K562 (cell line): ENCODE measurements at regions not wholly inside any gene's neighbourhood (a gene's known extent, or its start where the extent isn't known, plus 50 kb on each side); places are given as distances from the start of the nearest gene placed in this dataset.
A peak's percentile ranks its signal among the peaks of the same experiment; 100 is the strongest.
"Not testable (repeated sequence)": the region's sequence is repeated elsewhere in the genome, so short reads cannot be mapped to it uniquely, and the experiment has no call there.

Experiments used
- ATAC-seq: fragments of 200-7000 bp; cut with Tn5 transposase; 3 replicates; pipeline ENCODE4 v1.9.1; 2020; ENCODE audit warnings: moderate library complexity
- BruUV-seq: library from RNA; stranded (reverse); fragments of 400-500 nt; replicated peaks from 2 replicates; lab custom pipeline; 2021; lab: Mats Ljungman, UMichigan
- CTCF ChIA-PET: fragments of 300-600 bp; formaldehyde crosslinking; extraction: SDS; loops from one replicate; lab custom pipeline; 2021; ENCODE audit warnings: low intra/inter-chr PET ratio; lab: Yijun Ruan, JAX
- POLR2A ChIA-PET: fragments of 300-600, 350-650 bp; sonication (Branson Sonifier 250); formaldehyde crosslinking; extraction: SDS; loops from one replicate; lab custom pipeline; 2021; ENCODE audit warnings: antibody characterized with exemption, inconsistent platforms; lab: Yijun Ruan, JAX
- DNase-seq, 4 experiments: peaks; one replicate each; pipeline versions ENCODE4 v3.0.0 to v3.0.0-alpha.2; 2011 to 2018; ENCODE audit warnings: low spot score in 3 of 4, mixed read lengths in 3 of 4; ENCODE audit errors: extremely low read depth in 1 of 4
- FAIRE-seq: peaks from 2 replicates; lab custom pipeline; 2011; peaks lifted over from hg19 to GRCh38; lab: Jason Lieb, UNC
- H2AFZ ChIP-seq: 2 replicates; pipeline ENCODE4 v1.6.0; 2011; ENCODE audit warnings: low read depth, low read length, control low read depth, inconsistent platforms
- H3K27ac ChIP-seq: fragments of 200-600 bp; 3 replicates; pipeline ENCODE4 v1.8.0; 2011; ENCODE audit warnings: low read depth, mild to moderate bottlenecking, control low read depth, inconsistent platforms, low read length, moderate library complexity, mixed read lengths; ENCODE audit errors: extremely low read depth
- H3K27me3 ChIP-seq, 2 experiments: fragments of 300-600 bp in 1 of 2; 2 replicates in 1 of 2; 3 replicates in 1 of 2; pipeline versions ENCODE4 v1.6.0 to v1.8.0; 2011; ENCODE audit warnings: inconsistent platforms in 2 of 2, low read length in 2 of 2, mild to moderate bottlenecking in 1 of 2, mixed read lengths in 1 of 2, moderate library complexity in 1 of 2; ENCODE audit not compliant: control insufficient read depth in 2 of 2, insufficient read depth in 2 of 2
- H3K36me3 ChIP-seq: fragments of 300-600 bp; 3 replicates; pipeline ENCODE4 v1.8.0; 2011; ENCODE audit warnings: mild to moderate bottlenecking, low read length, inconsistent platforms; ENCODE audit not compliant: control insufficient read depth, insufficient read depth
- H3K4me1 ChIP-seq, 2 experiments: fragments of 200-600 bp in 1 of 2; replicated peaks in 1 of 2; 2 replicates in 1 of 2; 3 replicates in 1 of 2; pipeline versions ENCODE4 v1.5.1 to v1.8.0; 2011; ENCODE audit warnings: inconsistent platforms in 2 of 2, low read length in 2 of 2, mild to moderate bottlenecking in 1 of 2, mixed read lengths in 1 of 2, moderate library complexity in 1 of 2; ENCODE audit not compliant: control insufficient read depth in 2 of 2, insufficient read depth in 2 of 2
- H3K4me2 ChIP-seq: 2 replicates; pipeline ENCODE4 v1.6.1; 2011; ENCODE audit warnings: low read length, control low read depth, inconsistent platforms, mixed read lengths; ENCODE audit not compliant: insufficient read depth
- H3K4me3 ChIP-seq: fragments of 200-600 bp; sonication (generic), shearing (Covaris generic); 2 replicates; pipeline ENCODE4 v1.5.1; 2016; ENCODE audit warnings: control low read depth, inconsistent platforms
- H3K79me2 ChIP-seq: fragments of 200-600 bp; 3 replicates; pipeline ENCODE4 v1.8.0; 2011; ENCODE audit warnings: low read length, inconsistent platforms; ENCODE audit not compliant: control insufficient read depth, insufficient read depth
- H3K9ac ChIP-seq, 2 experiments: 2 replicates each; pipeline versions ENCODE4 v1.6.0 to v1.6.1; 2011; ENCODE audit warnings: low read depth in 2 of 2, low read length in 2 of 2, control low read depth in 1 of 2, inconsistent platforms in 1 of 2, mild to moderate bottlenecking in 1 of 2, mixed read lengths in 1 of 2; ENCODE audit not compliant: insufficient read depth in 1 of 2
- H3K9me1 ChIP-seq: one replicate; pipeline ENCODE4 v1.6.0; 2011; ENCODE audit warnings: inconsistent platforms, mild to moderate bottlenecking, low read length, moderate library complexity; ENCODE audit not compliant: control insufficient read depth, insufficient read depth
- H3K9me3 ChIP-seq: replicated peaks from 2 replicates; pipeline ENCODE4 v1.5.1; 2011; ENCODE audit warnings: low read depth, low read length, inconsistent platforms; ENCODE audit not compliant: control insufficient read depth, insufficient read depth
- H4K20me1 ChIP-seq: replicated peaks from 2 replicates; pipeline ENCODE4 v1.6.1; 2011; ENCODE audit warnings: low read length, inconsistent platforms, mixed read lengths; ENCODE audit not compliant: control insufficient read depth, insufficient read depth
- CEBPB ChIP-seq: fragments of 450-650 bp; IDR thresholded peaks from 2 replicates; pipeline ENCODE4 v1.6.1; 2016; ENCODE audit warnings: missing genetic modification characterization, missing compliant biosample characterization
- CEBPG ChIP-seq, 3 experiments: fragments of 200-800 bp in 1 of 3; sonication (Bioruptor generic) in 1 of 3; sonication (generic) in 1 of 3; formaldehyde crosslinking in 1 of 3; IDR thresholded peaks in 2 of 3; conservative IDR thresholded peaks in 1 of 3; 2 replicates each; pipeline versions ENCODE4 v1.6.1 to v1.8.0; 2016 to 2022; ENCODE audit warnings: missing compliant biosample characterization in 2 of 3, missing genetic modification characterization in 2 of 3, mild to moderate bottlenecking in 1 of 3, missing genetic modification reagents in 1 of 3
- CXXC5 ChIP-seq: fragments of 250-450 bp; sonication (Bioruptor Pico); IDR thresholded peaks from 2 replicates; pipeline ENCODE4 v1.8.0; 2022; ENCODE audit warnings: inconsistent platforms, mild to moderate bottlenecking, moderate library complexity
- PYGO2 ChIP-seq: fragments of 450-650 bp; IDR thresholded peaks from 2 replicates; pipeline ENCODE4 v1.6.1; 2016; ENCODE audit warnings: mild to moderate bottlenecking, missing genetic modification characterization, moderate library complexity, missing compliant biosample characterization
- SNRNP70 ChIP-seq: fragments of 200-400 bp; formaldehyde crosslinking; optimal IDR thresholded peaks from 2 replicates; pipeline ENCODE3; 2017; ENCODE audit warnings: low read depth, low read length
- THRA ChIP-seq: fragments of 450-650 bp; IDR thresholded peaks from 2 replicates; pipeline ENCODE4 v1.6.1; 2017; ENCODE audit warnings: mild to moderate bottlenecking, moderate library complexity
- XRCC4 ChIP-seq: IDR thresholded peaks from one replicate; pipeline ENCODE4 v1.6.1; 2011; ENCODE audit not compliant: insufficient read depth, insufficient read length; ENCODE audit errors: extremely low read depth
- ZNF830 ChIP-seq: fragments of 250-450 bp; sonication (Bioruptor Pico); IDR thresholded peaks from 2 replicates; pipeline ENCODE4 v1.5.0; 2021; ENCODE audit warnings: mild to moderate bottlenecking
- WGBS: fragments of 100-300 bp; shearing (Covaris generic); methylation state at CpG from one replicate; pipeline ENCODE4 v1.1.6; 2016; ENCODE audit warnings: low coverage, mixed read lengths; ENCODE audit not compliant: insufficient coverage; ENCODE audit errors: missing lambda C conversion rate; 5-methylcytosine and 5-hydroxymethylcytosine counted together
- in situ Hi-C: fragments of 300-500 bp; cut with MboI; formaldehyde crosslinking; loops from 4 replicates; pipeline ENCODE4 v1.15.0; 2018; ENCODE audit warnings: inconsistent platforms, mixed read lengths
- intact Hi-C: fragments of 100-400 bp; cut with micrococcal nuclease; formaldehyde crosslinking; loops from 2 replicates; pipeline ENCODE4 v1.14.2; 2022

GRCh38 chr3:153400641-153401040, 238.6 kb downstream of the RAP2B start (continued):
- TF ChIP-seq SNRNP70 (no peak), THRA (no peak), CXXC5 (CRISPR knock-in tag) (no peak), PYGO2 (tag) (no peak), ZNF830 (CRISPR knock-in tag) (no peak)

GRCh38 chr3:153404157-153404556, 242.1 kb downstream of the RAP2B start:
- intact Hi-C loops = no loop called here
- POLR2A ChIA-PET = interaction anchor here (0.6 kb wide), 1 partner anchor 30 kb away, joined by 3 read pairs; no protein-coding TSS in a partner anchor
- no TSS peak for BruUV-seq
- Histone ChIP-seq H3K79me2 (no peaks in the 10 kb centered on the region), H3K9me3 (no peaks in the 10 kb centered on the region), H3K27me3 (no peaks in the 10 kb centered on the region), H3K36me3 (no peaks in the 10 kb centered on the region), H3K27ac (no peak overlapping the region), H3K9ac (no peak overlapping the region), H3K4me3 (no peak overlapping the region), H3K4me2 (no peak overlapping the region), H3K9me1 (no peaks in the 10 kb centered on the region), H2AFZ (no peak overlapping the region), H4K20me1 (no peaks in the 10 kb centered on the region), H3K4me1 (no peaks in the 10 kb centered on the region)
- DNase-seq (no peak), ATAC-seq (no peak), FAIRE-seq (no peak)
- 0% methylated on average over 2 of the region's 2 CpGs for WGBS
- TF ChIP-seq CEBPG (CRISPR knock-in tag; IDR thresholded peaks at IDR 0.05) (no peak), CEBPG (tag; conservative IDR thresholded peaks at IDR 0.05 in 1 of 2, IDR thresholded peaks at IDR 0.05 in 1 of 2) (peak; percentile 44 to 63), CEBPB (tag) (peak; percentile 78), XRCC4 (no peak)
- CTCF ChIA-PET = no interaction called here
- in situ Hi-C loops = no loop called here

- BruUV-seq, intact Hi-C loops, H3K36me3 ChIP-seq, FAIRE-seq, H3K9me3 ChIP-seq, CTCF ChIA-PET, H4K20me1 ChIP-seq, H3K4me3 ChIP-seq, H3K9ac ChIP-seq, H3K27ac ChIP-seq, H3K4me1 ChIP-seq, H2AFZ ChIP-seq, ATAC-seq, H3K27me3 ChIP-seq, H3K9me1 ChIP-seq, in situ Hi-C loops, POLR2A ChIA-PET, DNase-seq, H3K4me2 ChIP-seq, H3K79me2 ChIP-seq: not testable (repeated sequence)
- 30% methylated on average over 4 of the region's 4 CpGs for whole genome bisulfite sequencing
Observed at GRCh38 chr3:153405320-153405719, 243.3 kb downstream of the RAP2B start.
